Activated naive CD8-positive, alpha-beta T cell treated with anti-CD3 and anti-CD28 coated beads, Interleukin-2, amount 10 ng/mL, durations not matched to agents 7 days and 5 days (primary cell): ENCODE measurements at regions not wholly inside any gene's neighbourhood (a gene's known extent, or its start where the extent isn't known, plus 50 kb on each side); places are given as distances from the start of the nearest gene placed in this dataset.

Experiments
- ATAC-seq: fragments of 150-1000 bp; cut with Tn5 transposase; one replicate; pipeline ENCODE4 v1.10.0; 2021; ENCODE audit warnings: low read depth, moderate library complexity
- POLR2A ChIA-PET: fragments of 350-600 bp; sonication (Branson Sonifier 250); formaldehyde crosslinking; loops from one replicate; lab custom pipeline; 2021; ENCODE audit warnings: antibody characterized with exemption; lab: Charles Lee
- DNase-seq: peaks from one replicate; pipeline ENCODE4 v3.0.0; 2021
- H3K27ac Mint-ChIP-seq: one replicate; pipeline ENCODE4 v1.8.0; 2022; ENCODE audit warnings: mild to moderate bottlenecking, mixed read lengths
- H3K27me3 Mint-ChIP-seq: one replicate; pipeline ENCODE4 v1.8.0; 2022; ENCODE audit warnings: mild to moderate bottlenecking, moderate library complexity, mixed read lengths
- H3K36me3 Mint-ChIP-seq: one replicate; pipeline ENCODE4 v1.8.0; 2021; ENCODE audit warnings: mild to moderate bottlenecking, mixed read lengths
- H3K4me1 Mint-ChIP-seq: one replicate; pipeline ENCODE4 v1.8.0; 2021; ENCODE audit warnings: mixed read lengths
- H3K4me3 Mint-ChIP-seq: one replicate; pipeline ENCODE4 v1.8.0; 2022; ENCODE audit warnings: mild to moderate bottlenecking, moderate library complexity, mixed read lengths
- H3K9me3 Mint-ChIP-seq: one replicate; pipeline ENCODE4 v1.8.0; 2021; ENCODE audit warnings: mixed read lengths

GRCh38 chr9:107919263-107919662, 429.7 kb upstream of the KLF4 start:
- no peak for ATAC-seq
- DNase-seq: no peak
- Mint-ChIP-seq H3K27me3 (no peaks in the 10 kb centered on the region), H3K4me3 (no peak overlapping the region), H3K36me3 (no peaks in the 10 kb centered on the region), H3K4me1 (no peaks in the 10 kb centered on the region), H3K27ac (no peak overlapping the region), H3K9me3 (peaks cover 2% of the 10 kb centered on the region)
- POLR2A ChIA-PET: no interaction called here

- H3K4me3 Mint-ChIP-seq: no peak overlapping the region
- H3K9me3 Mint-ChIP-seq: peaks cover 2% of the 10 kb centered on the region
- no peaks in the 10 kb centered on the region for H3K36me3 Mint-ChIP-seq
- H3K27me3 Mint-ChIP-seq: no peaks in the 10 kb centered on the region
- H3K4me1 Mint-ChIP-seq: no peaks in the 10 kb centered on the region
- DNase-seq (no peak), ATAC-seq (no peak)
- POLR2A ChIA-PET: no interaction called here
- H3K27ac Mint-ChIP-seq: no peak overlapping the region
Measured at GRCh38 chr9:107918749-107919148, 429.2 kb upstream of the KLF4 start.

- H3K4me1 Mint-ChIP-seq: no peaks in the 10 kb centered on the region
- no peaks in the 10 kb centered on the region for H3K27me3 Mint-ChIP-seq
- DNase-seq (no peak), ATAC-seq (no peak)
- POLR2A ChIA-PET: no interaction called here
- H3K27ac Mint-ChIP-seq: no peak overlapping the region
- peaks cover 4% of the 10 kb centered on the region for H3K9me3 Mint-ChIP-seq
- H3K4me3 Mint-ChIP-seq: no peak overlapping the region
- no peaks in the 10 kb centered on the region for H3K36me3 Mint-ChIP-seq
Measured at GRCh38 chr9:107914151-107914550, 424.6 kb upstream of the KLF4 start.

- DNase-seq (no peak), ATAC-seq (no peak)
- Mint-ChIP-seq H3K27ac (no peak overlapping the region), H3K4me3 (no peak overlapping the region), H3K9me3 (peaks cover 6% of the 10 kb centered on the region), H3K27me3 (no peaks in the 10 kb centered on the region), H3K36me3 (no peaks in the 10 kb centered on the region), H3K4me1 (no peaks in the 10 kb centered on the region)
- POLR2A ChIA-PET: no interaction called here
Measured at GRCh38 chr9:107907715-107908114, 418.1 kb upstream of the KLF4 start.

- no peaks in the 10 kb centered on the region for H3K36me3 Mint-ChIP-seq
- no peak overlapping the region for H3K4me3 Mint-ChIP-seq
- H3K4me1 Mint-ChIP-seq: no peaks in the 10 kb centered on the region
- no peak for DNase-seq
- H3K9me3 Mint-ChIP-seq: peaks cover 6% of the 10 kb centered on the region
- ATAC-seq: no peak
- H3K27ac Mint-ChIP-seq: no peak overlapping the region
- no peaks in the 10 kb centered on the region for H3K27me3 Mint-ChIP-seq
- POLR2A ChIA-PET: no interaction called here
Measured at GRCh38 chr9:107907255-107907654, 417.7 kb upstream of the KLF4 start.

GRCh38 chr9:107906074-107906473, 416.5 kb upstream of the KLF4 start:
- POLR2A ChIA-PET: no interaction called here
- ATAC-seq (no peak), DNase-seq (no peak)
- Mint-ChIP-seq H3K4me1 (no peaks in the 10 kb centered on the region), H3K36me3 (no peaks in the 10 kb centered on the region), H3K27ac (no peak overlapping the region), H3K27me3 (no peaks in the 10 kb centered on the region), H3K4me3 (no peak overlapping the region), H3K9me3 (peaks cover 6% of the 10 kb centered on the region)

GRCh38 chr9:107905308-107906020, 415.9 kb upstream of the KLF4 start:
- Mint-ChIP-seq H3K9me3 (peaks cover 6% of the 10 kb centered on the region), H3K27ac (no peak overlapping the region), H3K4me1 (no peaks in the 10 kb centered on the region), H3K36me3 (no peaks in the 10 kb centered on the region), H3K4me3 (no peak overlapping the region), H3K27me3 (no peaks in the 10 kb centered on the region)
- POLR2A ChIA-PET: no interaction called here
- no peak for ATAC-seq
- no peak for DNase-seq

- POLR2A ChIA-PET: no interaction called here
- ATAC-seq (no peak), DNase-seq (no peak)
- H3K27me3 Mint-ChIP-seq: no peaks in the 10 kb centered on the region
- H3K4me3 Mint-ChIP-seq: no peak overlapping the region
- H3K9me3 Mint-ChIP-seq: peaks cover 3% of the 10 kb centered on the region
- no peaks in the 10 kb centered on the region for H3K36me3 Mint-ChIP-seq
- no peaks in the 10 kb centered on the region for H3K4me1 Mint-ChIP-seq
- H3K27ac Mint-ChIP-seq: no peak overlapping the region
Measured at GRCh38 chr9:107899961-107900330, 410.4 kb upstream of the KLF4 start.

GRCh38 chr9:107898761-107899160, 409.2 kb upstream of the KLF4 start:
- no peak for ATAC-seq
- H3K27me3 Mint-ChIP-seq: no peaks in the 10 kb centered on the region
- H3K9me3 Mint-ChIP-seq: peaks cover 3% of the 10 kb centered on the region
- H3K36me3 Mint-ChIP-seq: no peaks in the 10 kb centered on the region
- H3K27ac Mint-ChIP-seq: no peak overlapping the region
- POLR2A ChIA-PET: no interaction called here
- no peak for DNase-seq
- no peak overlapping the region for H3K4me3 Mint-ChIP-seq
- H3K4me1 Mint-ChIP-seq: no peaks in the 10 kb centered on the region

- no peaks in the 10 kb centered on the region for H3K4me1 Mint-ChIP-seq
- POLR2A ChIA-PET: no interaction called here
- H3K27ac Mint-ChIP-seq: no peak overlapping the region
- ATAC-seq: no peak
- no peaks in the 10 kb centered on the region for H3K36me3 Mint-ChIP-seq
- no peak overlapping the region for H3K4me3 Mint-ChIP-seq
- H3K27me3 Mint-ChIP-seq: no peaks in the 10 kb centered on the region
- no peaks in the 10 kb centered on the region for H3K9me3 Mint-ChIP-seq
- DNase-seq: no peak
Measured at GRCh38 chr9:107896544-107896943, 407.0 kb upstream of the KLF4 start.

- H3K27me3 Mint-ChIP-seq: no peaks in the 10 kb centered on the region
- H3K9me3 Mint-ChIP-seq: no peaks in the 10 kb centered on the region
- no peak for ATAC-seq
- H3K4me1 Mint-ChIP-seq: no peaks in the 10 kb centered on the region
- no peak overlapping the region for H3K4me3 Mint-ChIP-seq
- H3K36me3 Mint-ChIP-seq: no peaks in the 10 kb centered on the region
- no peak for DNase-seq
- POLR2A ChIA-PET: no interaction called here
- H3K27ac Mint-ChIP-seq: no peak overlapping the region
Measured at GRCh38 chr9:107895501-107896001, 406.0 kb upstream of the KLF4 start.

GRCh38 chr9:107894572-107895261, 405.1 kb upstream of the KLF4 start:
- no peak for ATAC-seq
- Mint-ChIP-seq H3K4me3 (no peak overlapping the region), H3K36me3 (no peaks in the 10 kb centered on the region), H3K9me3 (peaks cover 2% of the 10 kb centered on the region), H3K27me3 (no peaks in the 10 kb centered on the region), H3K27ac (no peak overlapping the region), H3K4me1 (no peaks in the 10 kb centered on the region)
- no peak for DNase-seq
- POLR2A ChIA-PET: no interaction called here

GRCh38 chr9:107890921-107891465, 401.4 kb upstream of the KLF4 start:
- Mint-ChIP-seq H3K4me1 (no peaks in the 10 kb centered on the region), H3K36me3 (no peaks in the 10 kb centered on the region), H3K27ac (no peak overlapping the region), H3K9me3 (peaks cover 5% of the 10 kb centered on the region), H3K4me3 (no peak overlapping the region), H3K27me3 (no peaks in the 10 kb centered on the region)
- ATAC-seq (no peak), DNase-seq (no peak)
- POLR2A ChIA-PET: no interaction called here

- Mint-ChIP-seq H3K4me1 (no peaks in the 10 kb centered on the region), H3K27ac (no peak overlapping the region), H3K27me3 (no peaks in the 10 kb centered on the region), H3K4me3 (no peak overlapping the region), H3K36me3 (no peaks in the 10 kb centered on the region), H3K9me3 (peaks cover 5% of the 10 kb centered on the region)
- DNase-seq: no peak
- ATAC-seq: no peak
- POLR2A ChIA-PET: no interaction called here
Measured at GRCh38 chr9:107888773-107889227, 399.2 kb upstream of the KLF4 start.
